CD1c-positive myeloid dendritic cell (primary cell): ENCODE measurements at regions not wholly inside any gene's neighbourhood (a gene's known extent, or its start where the extent isn't known, plus 50 kb on each side); places are given as distances from the start of the nearest gene placed in this dataset.
A peak's percentile ranks its signal among the peaks of the same experiment; 100 is the strongest.
"Not testable (repeated sequence)": the region's sequence is repeated elsewhere in the genome, so short reads cannot be mapped to it uniquely, and the experiment has no call there.

ENCODE experiments used
- DNase-seq: peaks from one replicate; pipeline ENCODE4 v3.0.0-alpha.2; 2016; ENCODE audit errors: extremely low spot score

GRCh38 chr7:106583706-106584690 is 77.0 kb downstream of the CCDC71L start:
- no peak for DNase-seq

GRCh38 chr7:106583100-106583499 is 77.9 kb downstream of the CCDC71L start:
- no peak for DNase-seq

- no peak for DNase-seq
Observed at GRCh38 chr7:106582365-106582764, 78.6 kb downstream of the CCDC71L start.

GRCh38 chr7:106579086-106579485 is 81.9 kb downstream of the CCDC71L start:
- not testable (repeated sequence) for DNase-seq

- no peak for DNase-seq
Observed at GRCh38 chr7:106575138-106575823, 85.7 kb downstream of the CCDC71L start.

- DNase-seq: no peak
Observed at GRCh38 chr7:106573738-106574137, 87.2 kb downstream of the CCDC71L start.

GRCh38 chr7:106573125-106573663 is 87.8 kb downstream of the CCDC71L start:
- DNase-seq: no peak

GRCh38 chr7:106572394-106573124 is 88.4 kb downstream of the CCDC71L start:
- no peak for DNase-seq

- DNase-seq: no peak
Observed at GRCh38 chr7:106571563-106571962, 89.4 kb downstream of the CCDC71L start.

- DNase-seq: no peak
Observed at GRCh38 chr7:106570948-106571418, 90.0 kb downstream of the CCDC71L start.

GRCh38 chr7:106570146-106570545 is 90.8 kb downstream of the CCDC71L start:
- DNase-seq: no peak

- DNase-seq: no peak
Observed at GRCh38 chr7:106569500-106569929, 91.4 kb downstream of the CCDC71L start.

- peak; percentile 37 for DNase-seq
Observed at GRCh38 chr7:106568680-106569499, 92.1 kb downstream of the CCDC71L start.

- DNase-seq: no peak
Observed at GRCh38 chr7:106568002-106568679, 92.8 kb downstream of the CCDC71L start.

GRCh38 chr7:106567204-106568001 is 93.6 kb downstream of the CCDC71L start:
- not testable (repeated sequence) for DNase-seq

GRCh38 chr7:106566672-106567071 is 94.3 kb downstream of the CCDC71L start:
- no peak for DNase-seq

- no peak for DNase-seq
Observed at GRCh38 chr7:106566196-106566595, 94.8 kb downstream of the CCDC71L start.

GRCh38 chr7:106565428-106565827 is 95.5 kb downstream of the CCDC71L start:
- no peak for DNase-seq

GRCh38 chr7:106563466-106564150 is 97.3 kb downstream of the CCDC71L start:
- no peak for DNase-seq
